ENCODE measurements at regions not wholly inside any gene's neighbourhood (a gene's known extent, or its start where the extent isn't known, plus 50 kb on each side); places are given as distances from the start of the nearest gene placed in this dataset.

GRCh38 chrX:11976663-11977062, 161.6 kb upstream of the FRMPD4 start:
- no peak for TF ChIP-seq CTCF (IDR thresholded peaks at IDR 0.05)
- TF ChIP-seq POLR2A (IDR thresholded peaks at IDR 0.05) = no peak
- TF ChIP-seq EP300 (IDR thresholded peaks at IDR 0.05; ENCODE audit: low read depth) = no peak
- TF ChIP-seq POLR2AphosphoS5 (IDR thresholded peaks at IDR 0.05) = no peak

Data from transverse colon (tissue), 4 donors.